IPS-18a (cell line): ENCODE measurements at regions not wholly inside any gene's neighbourhood (a gene's known extent, or its start where the extent isn't known, plus 50 kb on each side); places are given as distances from the start of the nearest gene placed in this dataset.

ENCODE experiments used
- H3K27ac ChIP-seq: one replicate; pipeline ENCODE4 v1.5.1; 2013; ENCODE audit warnings: low read length
- H3K27me3 ChIP-seq: one replicate; pipeline ENCODE4 v1.6.1; 2013; ENCODE audit warnings: mild to moderate bottlenecking, low read length; ENCODE audit not compliant: control insufficient read depth, insufficient read depth
- H3K36me3 ChIP-seq: one replicate; pipeline ENCODE4 v1.6.1; 2013; ENCODE audit warnings: low read depth, low read length; ENCODE audit not compliant: control insufficient read depth
- H3K4me1 ChIP-seq: one replicate; pipeline ENCODE4 v1.6.1; 2013; ENCODE audit warnings: low read depth, low read length; ENCODE audit not compliant: control insufficient read depth
- H3K4me3 ChIP-seq: one replicate; pipeline ENCODE4 v1.5.1; 2013; ENCODE audit warnings: low read length
- H3K9ac ChIP-seq: one replicate; pipeline ENCODE4 v1.6.1; 2013; ENCODE audit warnings: mild to moderate bottlenecking, low read length, moderate library complexity
- H3K9me3 ChIP-seq: one replicate; pipeline ENCODE4 v1.6.1; 2013; ENCODE audit warnings: low read depth, low read length; ENCODE audit not compliant: control insufficient read depth

DNA sequence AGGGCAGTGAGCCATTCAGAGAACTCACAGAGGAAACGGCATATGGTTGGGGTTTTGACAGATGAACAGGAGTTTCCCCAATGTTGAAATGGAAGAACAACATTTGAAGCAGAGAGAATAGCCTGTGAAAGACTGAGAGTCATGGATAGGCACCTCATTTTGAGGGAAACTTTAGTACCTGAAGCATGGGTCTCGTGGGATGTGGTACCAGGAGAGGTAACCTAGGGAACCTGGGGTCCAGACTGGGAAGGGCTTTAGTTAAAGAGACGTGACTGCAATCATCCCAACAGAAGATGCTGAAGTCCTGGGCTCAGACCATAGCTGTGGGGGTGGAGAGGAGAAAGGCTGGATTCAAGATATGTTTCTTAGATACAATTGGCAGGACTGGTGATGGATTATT, 137.8 kb upstream of the CCL2 start:
- Histone ChIP-seq H3K36me3 (no peaks in the 10 kb centered on the region), H3K27ac (no peak overlapping the region), H3K27me3 (no peaks in the 10 kb centered on the region)

GRCh38 chr17:34117811-34118210, 137.3 kb upstream of the CCL2 start:
- Histone ChIP-seq H3K4me3 (no peak overlapping the region), H3K9me3 (no peaks in the 10 kb centered on the region), H3K27ac (no peak overlapping the region), H3K4me1 (no peaks in the 10 kb centered on the region), H3K36me3 (no peaks in the 10 kb centered on the region), H3K9ac (no peak overlapping the region), H3K27me3 (no peaks in the 10 kb centered on the region)

More for the DNA sequence above, 137.8 kb upstream of the CCL2 start:
- no peaks in the 10 kb centered on the region for H3K9me3 ChIP-seq
- H3K4me1 ChIP-seq = no peaks in the 10 kb centered on the region
- H3K4me3 ChIP-seq = no peak overlapping the region
- H3K9ac ChIP-seq = no peak overlapping the region

GRCh38 chr17:34118564-34118963, 136.5 kb upstream of the CCL2 start:
- Histone ChIP-seq H3K4me3 (no peak overlapping the region), H3K36me3 (no peaks in the 10 kb centered on the region), H3K9ac (no peak overlapping the region), H3K27me3 (no peaks in the 10 kb centered on the region), H3K9me3 (no peaks in the 10 kb centered on the region), H3K4me1 (no peaks in the 10 kb centered on the region), H3K27ac (no peak overlapping the region)

- Histone ChIP-seq H3K4me3 (no peak overlapping the region), H3K36me3 (no peaks in the 10 kb centered on the region), H3K4me1 (no peaks in the 10 kb centered on the region), H3K27me3 (no peaks in the 10 kb centered on the region), H3K9me3 (no peaks in the 10 kb centered on the region), H3K27ac (no peak overlapping the region), H3K9ac (no peak overlapping the region)
These were observed 133.8 kb upstream of the CCL2 start for GRCh38 chr17:34121311-34121710.

DNA sequence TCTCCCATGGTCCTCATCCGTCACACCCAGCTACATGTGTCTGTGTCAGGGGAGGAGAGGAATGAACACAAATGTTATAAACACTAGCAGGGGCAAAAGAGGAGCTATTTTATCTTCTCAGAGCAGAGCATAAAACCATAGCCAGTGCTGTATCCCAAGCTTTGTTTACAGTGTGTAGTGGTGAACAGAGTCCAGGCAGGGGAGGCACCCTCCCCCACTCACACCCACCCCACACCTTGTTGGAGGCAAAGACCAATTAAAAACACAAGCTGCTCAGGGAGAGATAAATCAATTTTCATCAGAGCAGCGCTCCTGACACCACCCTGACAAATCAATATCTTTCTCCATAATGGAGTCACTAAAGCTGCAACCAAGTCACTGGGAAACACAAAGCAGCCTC, 132.6 kb upstream of the CCL2 start:
- Histone ChIP-seq H3K27me3 (no peaks in the 10 kb centered on the region), H3K4me3 (no peak overlapping the region), H3K9ac (no peak overlapping the region), H3K9me3 (no peaks in the 10 kb centered on the region), H3K4me1 (no peaks in the 10 kb centered on the region), H3K36me3 (no peaks in the 10 kb centered on the region), H3K27ac (no peak overlapping the region)

DNA sequence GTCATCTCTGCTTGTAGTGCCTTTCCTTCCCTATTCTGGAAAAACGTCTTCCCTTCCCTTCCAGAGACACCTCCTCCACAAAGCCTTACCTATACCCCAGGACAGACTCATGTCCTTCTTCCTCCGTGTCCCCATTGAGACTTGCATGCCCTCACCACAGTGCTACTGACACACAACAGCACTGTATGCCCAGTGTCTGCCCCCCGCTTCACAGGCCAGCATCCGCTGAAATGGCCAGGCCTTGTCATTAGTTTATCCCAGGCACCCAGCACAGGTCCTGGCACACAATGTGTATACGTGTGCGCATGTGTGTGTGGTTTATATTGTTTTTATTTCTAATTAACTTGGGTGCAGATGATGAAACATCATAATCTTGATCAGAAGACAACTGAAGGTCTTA, 130.1 kb upstream of the CCL2 start:
- no peaks in the 10 kb centered on the region for H3K4me1 ChIP-seq
- H3K27ac ChIP-seq = no peak overlapping the region
- H3K9ac ChIP-seq = no peak overlapping the region
- H3K27me3 ChIP-seq = no peaks in the 10 kb centered on the region
- no peak overlapping the region for H3K4me3 ChIP-seq
- H3K36me3 ChIP-seq = no peaks in the 10 kb centered on the region
- no peaks in the 10 kb centered on the region for H3K9me3 ChIP-seq

GRCh38 chr17:34125921-34126320, 129.2 kb upstream of the CCL2 start:
- Histone ChIP-seq H3K27ac (no peak overlapping the region), H3K4me3 (no peak overlapping the region), H3K27me3 (no peaks in the 10 kb centered on the region), H3K36me3 (no peaks in the 10 kb centered on the region), H3K4me1 (no peaks in the 10 kb centered on the region), H3K9ac (no peak overlapping the region), H3K9me3 (no peaks in the 10 kb centered on the region)

DNA sequence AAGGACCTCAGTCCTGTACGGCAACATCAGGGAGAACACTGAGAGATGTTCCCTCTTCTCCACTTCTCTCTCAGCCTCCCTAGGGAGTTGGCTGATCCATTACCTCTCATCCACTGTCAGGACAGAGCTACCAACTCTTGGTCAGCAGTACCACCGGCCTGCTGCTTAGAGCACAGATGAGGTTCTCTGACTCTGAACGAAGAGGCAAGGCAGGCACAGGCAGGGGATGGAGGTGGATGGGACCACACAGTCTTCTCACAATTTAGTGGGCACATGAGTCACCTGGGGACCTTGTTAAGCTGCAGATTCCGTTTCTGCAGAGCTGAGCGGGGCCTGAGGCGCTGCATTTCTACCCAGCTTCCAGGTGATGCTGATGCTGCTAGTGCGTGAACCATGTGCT, 128.6 kb upstream of the CCL2 start:
- Histone ChIP-seq H3K4me3 (no peak overlapping the region), H3K9me3 (no peaks in the 10 kb centered on the region), H3K9ac (no peak overlapping the region), H3K36me3 (no peaks in the 10 kb centered on the region), H3K4me1 (no peaks in the 10 kb centered on the region), H3K27me3 (no peaks in the 10 kb centered on the region), H3K27ac (no peak overlapping the region)

DNA sequence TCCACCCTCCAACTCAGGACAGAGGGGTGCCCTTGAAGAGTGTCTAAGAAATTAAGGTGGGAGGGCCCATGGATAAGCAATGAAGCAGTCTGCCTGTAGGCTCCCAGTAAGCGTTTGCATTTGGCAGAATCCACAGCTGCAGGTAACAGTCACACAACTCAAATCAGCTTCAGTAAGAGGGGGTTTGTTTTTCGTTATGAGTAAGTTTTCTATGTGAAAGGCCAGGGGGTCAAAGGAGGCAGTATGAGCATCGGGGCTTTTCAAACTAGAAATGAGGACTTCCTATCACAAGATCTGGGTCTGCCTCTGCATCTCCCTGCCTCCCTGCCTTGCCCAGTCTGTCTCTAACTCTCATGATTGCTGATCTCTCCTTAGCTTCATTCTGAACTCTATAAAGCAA, 128.1 kb upstream of the CCL2 start:
- no peaks in the 10 kb centered on the region for H3K27me3 ChIP-seq
- H3K4me3 ChIP-seq = no peak overlapping the region
- no peak overlapping the region for H3K27ac ChIP-seq
- H3K9me3 ChIP-seq = no peaks in the 10 kb centered on the region
- no peaks in the 10 kb centered on the region for H3K36me3 ChIP-seq
- no peak overlapping the region for H3K9ac ChIP-seq
- H3K4me1 ChIP-seq = no peaks in the 10 kb centered on the region

DNA sequence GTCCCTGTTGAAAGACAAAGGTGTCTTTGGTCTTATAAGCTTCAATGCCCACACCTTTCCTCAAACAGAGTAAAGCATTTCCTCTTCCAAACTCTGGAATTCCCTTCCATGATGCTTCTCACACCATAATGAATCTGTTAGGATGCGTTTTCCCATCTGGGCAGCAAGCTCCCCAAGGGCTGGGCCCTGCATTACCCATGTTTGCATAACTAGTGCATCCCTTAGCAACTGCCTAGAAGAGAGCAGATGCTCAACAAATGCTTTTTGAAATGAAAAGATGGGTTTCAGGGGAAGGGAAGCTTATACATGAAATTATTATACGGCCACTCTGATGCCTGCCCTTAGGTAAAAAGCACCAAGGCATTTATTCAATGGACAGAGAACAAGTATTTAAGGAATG, 124.5 kb upstream of the CCL2 start:
- no peak overlapping the region for H3K9ac ChIP-seq
- H3K27me3 ChIP-seq = no peaks in the 10 kb centered on the region
- peaks cover 6% of the 10 kb centered on the region for H3K4me1 ChIP-seq
- no peaks in the 10 kb centered on the region for H3K36me3 ChIP-seq
- no peaks in the 10 kb centered on the region for H3K9me3 ChIP-seq
- no peak overlapping the region for H3K27ac ChIP-seq
- no peak overlapping the region for H3K4me3 ChIP-seq

- Histone ChIP-seq H3K27me3 (no peaks in the 10 kb centered on the region), H3K27ac (no peak overlapping the region), H3K4me3 (no peak overlapping the region), H3K9ac (no peak overlapping the region), H3K9me3 (no peaks in the 10 kb centered on the region), H3K36me3 (no peaks in the 10 kb centered on the region), H3K4me1 (peaks cover 13% of the 10 kb centered on the region)
These were observed 123.7 kb upstream of the CCL2 start for GRCh38 chr17:34131386-34131785.

GRCh38 chr17:34133350-34133749, 121.7 kb upstream of the CCL2 start:
- H3K27me3 ChIP-seq = no peaks in the 10 kb centered on the region

More at GRCh38 chr17:34133350-34133749, 121.7 kb upstream of the CCL2 start:
- no peaks in the 10 kb centered on the region for H3K36me3 ChIP-seq
- peaks cover 16% of the 10 kb centered on the region for H3K4me1 ChIP-seq
- H3K9ac ChIP-seq = no peak overlapping the region
- no peak overlapping the region for H3K4me3 ChIP-seq
- H3K9me3 ChIP-seq = no peaks in the 10 kb centered on the region
- no peak overlapping the region for H3K27ac ChIP-seq
